Heart right ventricle (tissue), 16 donors: ENCODE measurements at regions not wholly inside any gene's neighbourhood (a gene's known extent, or its start where the extent isn't known, plus 50 kb on each side); places are given as distances from the start of the nearest gene placed in this dataset.

ENCODE experiments used
- ATAC-seq, 8 donors: fragments of 200-7000 bp; cut with Tn5 transposase; one replicate each; pipeline ENCODE4 v1.9.1; 2020; ENCODE audit warnings: mild to moderate bottlenecking in 8 of 8, moderate library complexity in 8 of 8, moderate number of reproducible peaks in 1 of 8
- DNase-seq, 2 donors: peaks; one replicate each; pipeline ENCODE4 v3.0.0-alpha.2; 2020
- H3K27ac ChIP-seq, 10 donors: fragments of 200-600 bp; sonication (generic) in 2 of 10; one replicate each; pipeline versions ENCODE4 v1.5.0 to v1.8.0; 2020 to 2022; ENCODE audit warnings: mild to moderate bottlenecking in 3 of 10
- H3K27me3 ChIP-seq, 7 donors: fragments of 200-600 bp; one replicate each; pipeline ENCODE4 v1.8.0; 2021 to 2022; ENCODE audit warnings: mild to moderate bottlenecking in 2 of 7
- H3K36me3 ChIP-seq, 9 donors: fragments of 200-600 bp; sonication (generic) in 1 of 9; one replicate each; pipeline versions ENCODE4 v1.5.0 to v1.8.0; 2020 to 2022; ENCODE audit warnings: mild to moderate bottlenecking in 2 of 9
- H3K4me1 ChIP-seq, 9 donors: fragments of 200-600 bp; sonication (generic) in 1 of 9; one replicate each; pipeline versions ENCODE4 v1.5.0 to v1.8.0; 2020 to 2022; ENCODE audit warnings: mild to moderate bottlenecking in 4 of 9
- H3K4me3 ChIP-seq, 10 donors: fragments of 200-600 bp; sonication (generic) in 2 of 10; one replicate each; pipeline versions ENCODE4 v1.5.0 to v1.8.0; 2020 to 2022; ENCODE audit warnings: mild to moderate bottlenecking in 7 of 10, moderate library complexity in 2 of 10
- H3K9me3 ChIP-seq, 11 donors: fragments of 200-600 bp in 10 of 11; sonication (generic) in 2 of 11; one replicate each; pipeline versions ENCODE4 v1.5.0 to v1.8.0; 2013 to 2022; ENCODE audit warnings: mild to moderate bottlenecking in 2 of 11, control low read depth in 1 of 11, moderate library complexity in 1 of 11
- CTCF ChIP-seq, 9 donors: fragments of 200-600 bp; sonication (generic) in 2 of 9; IDR thresholded peaks; one replicate each; pipeline versions ENCODE4 v1.5.0 to v1.8.0; 2021 to 2022; ENCODE audit warnings: antibody characterized with exemption in 9 of 9, mild to moderate bottlenecking in 5 of 9, moderate library complexity in 1 of 9
- WGBS, 2 donors: extraction: QIAGEN DNeasy Blood & Tissue Kit; methylation state at CpG; one replicate each; pipeline ENCODE4 v1.1.7; 2013; ENCODE audit warnings: inconsistent platforms in 1 of 2; 5-methylcytosine and 5-hydroxymethylcytosine counted together
- intact Hi-C, 10 donors: fragments of 100-400 bp; cut with DNase I; formaldehyde crosslinking; loops; one replicate each; pipeline versions ENCODE4 v1.11.1 to v1.14.2; 2022
- donor health status: Arrhythmogenic right ventricular cardiomyopathy.
- donor health status: ischemic (EF 13 %, LVEDD 7.1; RV severe dilation, severe dysfunction).
- donor health status: healthy with polysubstance abuse.
- donor health status: DM: no; HTN: yes; CAD: no.
- donor health status: DM: no; HTN: no; CAD: no.
- donor health status: ischemic (EF 25% LVEDD 6.9; RV normal size, moderate dysfunction).
- donor health status: ischemic (EF 25% LVEDD 5.7; RV mildly dilated, moderate dysfunction).
- donor health status: healthy.
- donor health status: DM: yes; HTN: yes; CAD: no.
- donor health status: Ischemic cardiomyopathy.
- donor health status: ischemic (EF 35%, LVEDD 5.7; RV mildly dilated, moderate dysfunction).
- donor health status: nonischemic (EF 11% LVEDD 7.7; RV severe dilation, severe dysfunction).
- donor health status: DM: yes; HTN: yes; CAD: no.
- donor health status: PGD.
- donor health status: ischemic (EF 29% LVEDD 5.4; RV normal size, mild dysfunction).
- donor health status: nonischemic (EF 23%, LVEDD 6.1; RV moderate dilation, normal function).

GRCh38 chr3:182470187-182470586 is 323.1 kb upstream of the ATP11B start:
- 84 to 86% methylated on average over 1 of the region's 1 CpG for WGBS, 2 donors
- intact Hi-C loops: no loop called here
- DNase-seq (no peak), ATAC-seq (no peak)
- TF ChIP-seq CTCF (IDR thresholded peaks at IDR 0.05): no peak
- Histone ChIP-seq H3K9me3 (peaks cover 0 to 5% (median 0%) of the 10 kb centered on the region in 11 donors), H3K36me3 (no peaks in the 10 kb centered on the region), H3K4me1 (no peaks in the 10 kb centered on the region), H3K4me3 (no peak overlapping the region), H3K27me3 (no peaks in the 10 kb centered on the region), H3K27ac (no peak overlapping the region)

GRCh38 chr3:182473191-182473710 is 320.1 kb upstream of the ATP11B start:
- DNase-seq: no peak
- H3K27me3 ChIP-seq: no peaks in the 10 kb centered on the region
- no peak for ATAC-seq
- intact Hi-C loops: no loop called here
- TF ChIP-seq CTCF (IDR thresholded peaks at IDR 0.05): no peak
- 88 to 89% methylated on average over 1 of the region's 1 CpG for WGBS, 2 donors
- H3K4me3 ChIP-seq: no peak overlapping the region
- H3K4me1 ChIP-seq: no peaks in the 10 kb centered on the region
- H3K36me3 ChIP-seq: no peaks in the 10 kb centered on the region
- peaks cover 0 to 2% (median 0%) of the 10 kb centered on the region in 11 donors for H3K9me3 ChIP-seq
- no peak overlapping the region for H3K27ac ChIP-seq

GRCh38 chr3:182478369-182478768 is 314.9 kb upstream of the ATP11B start:
- ATAC-seq: no peak
- Histone ChIP-seq H3K27me3 (peaks cover 0 to 2% (median 0%) of the 10 kb centered on the region in 7 donors), H3K4me1 (no peaks in the 10 kb centered on the region), H3K27ac (no peak overlapping the region), H3K36me3 (no peaks in the 10 kb centered on the region), H3K4me3 (no peak overlapping the region), H3K9me3 (no peaks in the 10 kb centered on the region)
- intact Hi-C loops: no loop called here
- no peak for TF ChIP-seq CTCF (IDR thresholded peaks at IDR 0.05)
- DNase-seq: no peak

- no peak for DNase-seq
- intact Hi-C loops: no loop called here
- no peak for ATAC-seq
- Histone ChIP-seq H3K27me3 (peaks cover 0 to 8% (median 0%) of the 10 kb centered on the region in 7 donors), H3K4me3 (no peak overlapping the region), H3K4me1 (no peaks in the 10 kb centered on the region), H3K9me3 (no peaks in the 10 kb centered on the region), H3K36me3 (no peaks in the 10 kb centered on the region), H3K27ac (no peak overlapping the region)
- WGBS, 2 donors: 45 to 54% methylated on average over 8 of the region's 8 CpGs
- TF ChIP-seq CTCF (IDR thresholded peaks at IDR 0.05): no peak
These were observed 313.6 kb upstream of the ATP11B start for GRCh38 chr3:182479419-182480336.
